ENCODE measurements at regions not wholly inside any gene's neighbourhood (a gene's known extent, or its start where the extent isn't known, plus 50 kb on each side); places are given as distances from the start of the nearest gene placed in this dataset.

DNA sequence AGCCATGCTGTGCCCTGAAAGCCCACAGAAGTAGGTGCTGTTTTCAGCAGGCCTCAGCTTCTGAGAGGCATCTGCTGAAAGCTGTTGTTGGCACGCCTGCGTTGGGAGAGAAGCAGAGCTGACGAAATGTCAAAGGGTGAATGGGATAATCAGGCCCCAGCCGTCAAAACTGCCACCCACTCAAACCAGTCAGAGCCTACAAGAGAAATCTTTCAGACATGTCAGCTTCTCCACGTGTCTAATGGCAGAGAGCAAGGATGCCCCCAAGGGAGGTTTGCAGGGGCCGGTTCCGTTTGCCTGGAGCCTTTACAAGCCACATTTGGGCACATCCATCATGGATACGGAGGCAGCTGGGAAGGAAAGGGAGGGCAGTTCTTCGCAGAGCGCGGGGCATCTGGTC lies 568.2 kb upstream of the EEF2KMT start:
- no peak overlapping the region for H2AFZ ChIP-seq (ENCODE audit: low read length)
- FAIRE-seq (no peak), DNase-seq (ENCODE audit: low spot score) (no peak), ATAC-seq (no peak)
- intact Hi-C loops (cut with micrococcal nuclease; ENCODE audit: unreplicated experiment), result no loop called here
- no peaks in the 10 kb centered on the region for H4K20me1 ChIP-seq (ENCODE audit: insufficient read depth, low read length)
- ChIA-PET CTCF (ENCODE audit: low intra/inter-chr PET ratio, low total read pairs) (no interaction called here), POLR2A (no interaction called here)
- no peak overlapping the region for H3K4me2 ChIP-seq (ENCODE audit: low read depth, low read length)
- H3K9ac ChIP-seq (ENCODE audit: insufficient read depth, low read depth, low read length), result no peak overlapping the region
- no peaks in the 10 kb centered on the region for H3K4me1 ChIP-seq (ENCODE audit: insufficient read depth, low read length)
- no peaks in the 10 kb centered on the region for H3K79me2 ChIP-seq (ENCODE audit: insufficient read depth, low read length)
- H3K27me3 ChIP-seq (ENCODE audit: control insufficient read depth in 1 of 2, insufficient read depth in 2 of 2, low read length in 2 of 2), result no peaks in the 10 kb centered on the region; a peak in 1 of 5 replicates
- no peaks in the 10 kb centered on the region for H3K36me3 ChIP-seq (replicated peaks in 1 of 2; ENCODE audit: control insufficient read depth in 1 of 2, insufficient read depth in 2 of 2, low read length in 2 of 2)
- in situ Hi-C loops (cut with HindIII; ENCODE audit: extremely low pct_ligation_motif_present, low pct_unique_long_range_greater_than_20kb), result no loop called here
- H3K9me3 ChIP-seq (ENCODE audit: low read length), result no peaks in the 10 kb centered on the region
- WGBS (ENCODE audit: low lambda C conversion rate), result 23% methylated on average over 10 of the region's 11 CpGs
- TF ChIP-seq AKAP8 (CRISPR knock-in tag; IDR thresholded peaks at IDR 0.05) (no peak), RFX3 (CRISPR knock-in tag; IDR thresholded peaks at IDR 0.05) (no peak), GZF1 (CRISPR knock-in tag; IDR thresholded peaks at IDR 0.05) (no peak), ZNF737 (CRISPR knock-in tag; IDR thresholded peaks at IDR 0.05; ENCODE audit: borderline replicate concordance) (no peak), KDM1A (CRISPR knock-in tag; IDR thresholded peaks at IDR 0.05) (no peak), POLR2AphosphoS5 (IDR thresholded peaks at IDR 0.05; ENCODE audit: low read depth, low read length) (no peak), FIP1L1 (IDR thresholded peaks at IDR 0.05; ENCODE audit: borderline replicate concordance, insufficient read depth, low read depth, low read length) (no peak), CBX5 (CRISPR knock-in tag; IDR thresholded peaks at IDR 0.05; ENCODE audit: borderline replicate concordance) (no peak), ZNF564 (CRISPR knock-in tag; IDR thresholded peaks at IDR 0.05) (no peak), FOXK2 (IDR thresholded peaks at IDR 0.05) (no peak), RNF2 (conservative IDR thresholded peaks at IDR 0.05; ENCODE audit: low read depth) (no peak), RXRA (CRISPR knock-in tag; IDR thresholded peaks at IDR 0.05) (no peak), KMT2B (CRISPR knock-in tag; IDR thresholded peaks at IDR 0.05) (no peak), GATAD2A (CRISPR knock-in tag; IDR thresholded peaks at IDR 0.05) (no peak), REPIN1 (CRISPR knock-in tag; IDR thresholded peaks at IDR 0.05; ENCODE audit: borderline replicate concordance, low read depth) (no peak)
- TF ChIP-seq, protein P1, sequence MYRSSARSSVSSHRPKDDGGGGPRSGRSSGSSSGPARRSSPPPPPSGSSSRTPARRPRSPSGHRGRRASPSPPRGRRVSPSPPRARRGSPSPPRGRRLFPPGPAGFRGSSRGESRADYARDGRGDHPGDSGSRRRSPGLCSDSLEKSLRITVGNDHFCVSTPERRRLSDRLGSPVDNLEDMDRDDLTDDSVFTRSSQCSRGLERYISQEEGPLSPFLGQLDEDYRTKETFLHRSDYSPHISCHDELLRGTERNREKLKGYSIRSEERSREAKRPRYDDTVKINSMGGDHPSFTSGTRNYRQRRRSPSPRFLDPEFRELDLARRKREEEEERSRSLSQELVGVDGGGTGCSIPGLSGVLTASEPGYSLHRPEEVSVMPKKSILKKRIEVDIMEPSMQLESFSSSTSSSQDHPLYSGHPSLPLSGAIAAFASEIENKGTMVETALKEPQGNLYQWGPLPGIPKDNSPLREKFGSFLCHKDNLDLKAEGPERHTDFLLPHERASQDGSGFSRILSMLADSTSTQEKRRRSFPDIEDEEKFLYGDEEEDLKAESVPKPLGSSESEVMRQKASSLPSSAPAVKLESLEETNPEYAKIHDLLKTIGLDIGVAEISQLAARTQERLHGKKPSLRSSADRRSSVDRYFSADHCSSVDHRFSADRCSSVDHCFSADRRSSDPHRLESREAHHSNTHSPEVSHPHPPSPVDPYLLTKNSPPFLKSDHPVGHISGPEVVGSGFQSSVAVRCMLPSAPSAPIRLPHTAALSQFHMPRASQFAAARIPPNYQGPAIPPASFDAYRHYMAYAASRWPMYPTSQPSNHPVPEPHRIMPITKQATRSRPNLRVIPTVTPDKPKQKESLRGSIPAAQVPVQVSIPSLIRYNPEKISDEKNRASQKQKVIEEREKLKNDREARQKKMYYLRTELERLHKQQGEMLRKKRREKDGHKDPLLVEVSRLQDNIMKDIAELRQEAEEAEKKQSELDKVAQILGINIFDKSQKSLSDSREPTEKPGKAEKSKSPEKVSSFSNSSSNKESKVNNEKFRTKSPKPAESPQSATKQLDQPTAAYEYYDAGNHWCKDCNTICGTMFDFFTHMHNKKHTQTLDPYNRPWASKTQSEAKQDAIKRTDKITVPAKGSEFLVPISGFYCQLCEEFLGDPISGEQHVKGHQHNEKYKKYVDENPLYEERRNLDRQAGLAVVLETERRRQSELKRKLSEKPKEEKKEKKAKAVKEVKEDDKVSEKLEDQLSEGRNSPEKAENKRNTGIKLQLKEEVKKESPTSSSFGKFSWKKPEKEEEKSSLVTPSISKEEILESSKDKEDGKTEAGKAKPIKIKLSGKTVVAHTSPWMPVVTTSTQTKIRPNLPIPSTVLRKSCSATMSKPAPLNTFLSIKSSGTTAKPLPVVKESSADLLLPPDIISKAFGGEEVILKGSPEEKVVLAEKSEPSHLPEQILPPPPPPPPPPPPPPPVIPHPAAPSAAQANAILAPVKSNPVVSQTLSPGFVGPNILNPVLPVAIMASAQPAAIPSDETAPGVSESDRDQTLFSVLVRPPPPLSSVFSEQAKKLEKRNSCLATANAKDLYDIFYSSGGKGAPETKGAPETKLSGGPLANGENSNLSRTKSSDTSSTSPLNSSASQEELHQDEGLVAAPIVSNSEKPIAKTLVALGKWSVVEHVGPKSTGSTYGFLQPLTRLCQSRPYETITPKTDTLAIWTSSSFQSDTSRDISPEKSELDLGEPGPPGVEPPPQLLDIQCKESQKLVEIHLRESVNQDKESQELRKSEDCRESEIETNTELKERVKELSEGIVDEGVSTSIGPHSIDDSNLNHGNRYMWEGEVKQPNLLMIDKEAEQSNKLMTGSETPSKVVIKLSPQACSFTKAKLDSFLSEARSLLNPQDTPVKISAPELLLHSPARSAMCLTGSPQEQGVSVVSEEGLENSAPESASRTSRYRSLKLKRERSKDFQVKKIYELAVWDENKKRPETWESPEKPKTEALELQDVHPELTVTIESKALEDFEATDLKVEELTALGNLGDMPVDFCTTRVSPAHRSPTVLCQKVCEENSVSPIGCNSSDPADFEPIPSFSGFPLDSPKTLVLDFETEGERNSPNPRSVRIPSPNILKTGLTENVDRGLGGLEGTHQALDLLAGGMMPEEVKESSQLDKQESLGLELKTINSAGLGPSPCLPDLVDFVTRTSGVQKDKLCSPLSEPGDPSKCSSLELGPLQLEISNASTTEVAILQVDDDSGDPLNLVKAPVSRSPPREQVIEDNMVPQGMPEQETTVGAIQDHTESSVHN (CRISPR knock-in tag; IDR thresholded peaks at IDR 0.05), result no peak
- TF ChIP-seq, protein P2, sequence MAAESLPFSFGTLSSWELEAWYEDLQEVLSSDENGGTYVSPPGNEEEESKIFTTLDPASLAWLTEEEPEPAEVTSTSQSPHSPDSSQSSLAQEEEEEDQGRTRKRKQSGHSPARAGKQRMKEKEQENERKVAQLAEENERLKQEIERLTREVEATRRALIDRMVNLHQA (CRISPR knock-in tag; IDR thresholded peaks at IDR 0.05), result no peak
- no peak overlapping the region for H3K4me3 ChIP-seq (replicated peaks in 1 of 3; ENCODE audit: insufficient read depth in 1 of 3, low read depth in 2 of 3, low read length in 3 of 3)
- no peak overlapping the region for H3K27ac ChIP-seq (ENCODE audit: extremely low read length, insufficient read depth, low read length)
- no TSS peak for BruUV-seq (replicated peaks)

Measured in HepG2 (cell line).